SJSA1 (cell line): ENCODE measurements at regions not wholly inside any gene's neighbourhood (a gene's known extent, or its start where the extent isn't known, plus 50 kb on each side); places are given as distances from the start of the nearest gene placed in this dataset.
"Not testable (repeated sequence)": the region's sequence is repeated elsewhere in the genome, so short reads cannot be mapped to it uniquely, and the experiment has no call there.

Experiments used
- DNase-seq, 2 experiments: peaks; one replicate each; pipeline ENCODE4 v3.0.0-alpha.2; 2015 to 2020; ENCODE audit warnings: low spot score in 2 of 2, low read depth in 1 of 2
- H3K27ac ChIP-seq: fragments of 250-450 bp; sonication (Bioruptor Pico); 2 replicates; pipeline ENCODE4 v1.5.1; 2020; ENCODE audit warnings: mild to moderate bottlenecking, moderate library complexity
- H3K27me3 ChIP-seq: fragments of 250-450 bp; sonication (Bioruptor Pico); replicated peaks from 2 replicates; pipeline ENCODE4 v1.5.1; 2020; ENCODE audit warnings: mild to moderate bottlenecking, moderate library complexity
- H3K36me3 ChIP-seq: fragments of 250-450 bp; sonication (Bioruptor Pico); 2 replicates; pipeline ENCODE4 v1.5.1; 2020; ENCODE audit warnings: mild to moderate bottlenecking
- H3K4me1 ChIP-seq: fragments of 250-450 bp; sonication (Bioruptor Pico); replicated peaks from 2 replicates; pipeline ENCODE4 v1.6.1; 2021; ENCODE audit warnings: mild to moderate bottlenecking
- H3K4me3 ChIP-seq: fragments of 250-450 bp; sonication (Bioruptor Pico); 2 replicates; pipeline ENCODE4 v1.5.1; 2020; ENCODE audit warnings: mild to moderate bottlenecking
- H3K9me3 ChIP-seq: fragments of 250-450 bp; sonication (Bioruptor Pico); replicated peaks from 2 replicates; pipeline ENCODE4 v1.5.1; 2020; ENCODE audit warnings: mild to moderate bottlenecking

DNA sequence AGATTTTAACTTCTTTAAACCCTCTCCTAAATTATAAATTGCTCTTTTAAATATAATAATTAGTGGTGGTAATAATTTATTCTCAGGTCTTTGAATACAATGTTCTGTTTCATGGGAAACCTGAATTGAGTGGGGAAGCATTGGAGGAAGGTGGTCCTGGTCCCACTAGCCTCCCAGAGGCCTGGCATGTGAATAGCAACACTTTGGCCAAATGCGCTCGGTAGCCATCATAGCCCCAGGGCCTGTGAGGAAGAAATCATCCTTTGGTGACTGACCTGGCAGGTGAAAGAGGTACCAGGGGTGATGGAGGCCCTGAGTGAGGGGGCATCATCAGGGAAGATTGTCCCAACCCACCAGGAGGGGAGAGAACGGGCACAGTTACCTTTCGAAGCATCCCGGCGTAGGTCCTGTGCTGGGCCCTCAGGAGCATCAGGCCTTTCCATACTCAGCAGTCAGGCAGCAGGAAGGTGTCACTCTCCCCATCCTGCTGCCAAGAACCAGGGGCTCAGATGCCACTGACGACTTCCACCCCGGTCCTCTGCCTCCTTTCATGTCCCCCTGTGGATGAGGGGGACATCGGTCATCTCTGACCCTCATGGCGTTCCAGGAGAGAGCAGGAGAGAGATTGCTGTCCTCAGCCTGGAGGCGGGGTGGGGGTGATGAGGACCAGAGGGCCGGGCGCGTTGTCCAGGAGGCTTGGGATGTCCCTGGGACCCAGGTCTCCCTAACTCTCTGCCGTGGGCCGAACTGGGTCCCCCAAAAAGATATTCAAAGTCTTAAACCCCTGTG is 78.6 kb upstream of the HPCAL1 start:
- peaks cover 4% of the 10 kb centered on the region; the same call in 1 of the 2 replicates for H3K4me1 ChIP-seq
- H3K27ac ChIP-seq, result no peak overlapping the region
- no peaks in the 10 kb centered on the region for H3K36me3 ChIP-seq
- H3K9me3 ChIP-seq, result no peaks in the 10 kb centered on the region
- H3K27me3 ChIP-seq, result no peaks in the 10 kb centered on the region
- no peak overlapping the region for H3K4me3 ChIP-seq
- no peak for DNase-seq

DNA sequence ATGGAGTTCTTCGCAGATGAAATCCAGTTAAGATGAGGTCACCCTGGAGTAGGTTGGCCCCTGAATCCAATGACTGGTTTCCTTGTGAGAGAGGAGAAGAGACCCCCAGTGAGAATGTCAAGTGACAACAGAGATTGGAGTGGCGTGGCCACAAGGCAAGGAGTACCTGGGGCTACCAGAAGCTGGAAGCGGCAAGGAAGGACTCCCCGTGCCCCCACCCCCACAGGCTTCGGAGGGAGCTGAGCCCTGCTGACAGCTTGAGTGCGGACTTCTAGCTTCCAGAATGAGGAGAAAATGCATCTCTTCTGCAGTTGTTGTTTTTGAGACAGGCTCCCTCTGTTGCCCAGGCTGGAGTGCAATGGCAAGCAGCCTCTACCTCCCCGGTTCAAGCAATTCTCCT is 78.0 kb upstream of the HPCAL1 start:
- Histone ChIP-seq H3K27me3 (no peaks in the 10 kb centered on the region), H3K9me3 (no peaks in the 10 kb centered on the region), H3K36me3 (no peaks in the 10 kb centered on the region), H3K4me1 (peaks cover 4% of the 10 kb centered on the region; the same call in 1 of the 2 replicates), H3K27ac (no peak overlapping the region), H3K4me3 (no peak overlapping the region)
- DNase-seq, result no peak

DNA sequence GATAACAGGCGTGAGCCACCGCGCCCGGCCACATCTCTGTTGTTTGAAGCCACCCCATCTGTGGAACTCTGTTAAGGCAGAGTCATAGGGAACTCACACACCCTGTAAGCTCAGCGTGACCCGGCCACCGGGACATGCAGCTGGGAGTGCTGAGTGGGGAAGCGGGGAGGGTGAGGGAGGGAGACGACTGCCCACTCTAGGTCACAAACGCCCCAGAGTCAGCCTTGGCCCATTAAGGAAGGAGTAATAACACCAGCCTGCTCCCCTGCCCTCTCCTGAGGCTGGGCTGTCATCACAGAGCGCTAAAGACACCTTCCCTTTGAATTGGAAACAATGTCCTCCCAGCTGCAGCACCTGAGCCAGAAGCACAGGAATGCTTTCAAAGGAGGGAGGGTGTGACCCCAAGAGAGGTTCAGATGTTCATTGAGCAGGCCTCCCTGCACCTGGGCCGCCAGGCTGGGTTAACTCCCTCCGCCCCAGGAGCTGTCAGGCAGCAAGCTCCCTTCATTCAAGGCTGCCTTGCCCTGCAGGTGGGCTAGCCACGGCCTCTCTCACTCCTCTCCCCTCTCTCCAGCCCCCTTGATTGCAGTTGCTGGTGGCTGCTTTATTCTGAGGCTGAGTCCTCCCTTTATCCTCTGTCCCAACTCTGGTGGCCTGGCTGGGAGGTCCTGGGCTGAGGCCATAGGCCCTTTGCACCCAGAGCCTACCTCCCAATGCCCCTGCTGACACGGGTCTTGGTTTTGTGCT is 77.2 kb upstream of the HPCAL1 start:
- Histone ChIP-seq H3K36me3 (no peaks in the 10 kb centered on the region), H3K27ac (no peak overlapping the region), H3K9me3 (no peaks in the 10 kb centered on the region), H3K27me3 (no peaks in the 10 kb centered on the region), H3K4me1 (peaks cover 4% of the 10 kb centered on the region; the same call in 1 of the 2 replicates), H3K4me3 (no peak overlapping the region)
- no peak for DNase-seq

DNA sequence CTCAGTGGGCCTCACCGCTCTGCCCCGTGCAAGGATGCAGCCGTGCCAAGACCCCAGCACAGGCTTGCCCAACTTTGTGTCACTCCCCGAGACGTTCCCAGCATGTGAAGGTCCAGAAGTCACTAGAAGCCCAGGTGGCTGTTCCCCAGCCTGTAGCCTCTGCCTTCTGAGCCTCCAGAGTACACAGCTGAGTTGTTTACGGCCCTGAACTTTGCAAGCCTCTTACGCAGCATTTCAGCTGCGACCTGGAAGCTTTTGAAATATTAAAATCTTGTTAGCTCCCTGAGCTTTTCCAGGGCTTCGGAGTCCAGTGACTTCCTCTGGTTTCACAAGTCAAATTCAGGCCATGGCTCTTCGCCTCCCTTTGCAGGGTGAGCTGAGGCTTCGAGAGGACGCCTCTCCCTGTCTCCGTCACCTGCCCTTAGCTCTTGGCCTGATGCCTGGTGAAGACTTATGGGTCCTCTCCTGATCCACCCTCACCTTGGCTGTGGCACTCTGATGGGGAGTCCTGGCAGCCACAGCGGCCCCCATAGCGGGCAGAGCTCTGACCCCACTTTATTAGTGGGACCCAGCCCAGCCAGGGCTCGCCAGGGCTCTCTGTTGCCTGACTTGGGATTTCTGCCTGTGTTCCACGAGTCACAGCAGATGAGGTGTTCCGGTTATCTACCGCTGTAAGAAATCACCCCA is 76.5 kb upstream of the HPCAL1 start:
- no peaks in the 10 kb centered on the region for H3K9me3 ChIP-seq
- DNase-seq, result no peak
- no peaks in the 10 kb centered on the region for H3K27me3 ChIP-seq
- no peaks in the 10 kb centered on the region for H3K36me3 ChIP-seq
- peaks cover 2% of the 10 kb centered on the region; the same call in 1 of the 2 replicates for H3K4me1 ChIP-seq
- no peak overlapping the region for H3K4me3 ChIP-seq
- no peak overlapping the region for H3K27ac ChIP-seq

DNA sequence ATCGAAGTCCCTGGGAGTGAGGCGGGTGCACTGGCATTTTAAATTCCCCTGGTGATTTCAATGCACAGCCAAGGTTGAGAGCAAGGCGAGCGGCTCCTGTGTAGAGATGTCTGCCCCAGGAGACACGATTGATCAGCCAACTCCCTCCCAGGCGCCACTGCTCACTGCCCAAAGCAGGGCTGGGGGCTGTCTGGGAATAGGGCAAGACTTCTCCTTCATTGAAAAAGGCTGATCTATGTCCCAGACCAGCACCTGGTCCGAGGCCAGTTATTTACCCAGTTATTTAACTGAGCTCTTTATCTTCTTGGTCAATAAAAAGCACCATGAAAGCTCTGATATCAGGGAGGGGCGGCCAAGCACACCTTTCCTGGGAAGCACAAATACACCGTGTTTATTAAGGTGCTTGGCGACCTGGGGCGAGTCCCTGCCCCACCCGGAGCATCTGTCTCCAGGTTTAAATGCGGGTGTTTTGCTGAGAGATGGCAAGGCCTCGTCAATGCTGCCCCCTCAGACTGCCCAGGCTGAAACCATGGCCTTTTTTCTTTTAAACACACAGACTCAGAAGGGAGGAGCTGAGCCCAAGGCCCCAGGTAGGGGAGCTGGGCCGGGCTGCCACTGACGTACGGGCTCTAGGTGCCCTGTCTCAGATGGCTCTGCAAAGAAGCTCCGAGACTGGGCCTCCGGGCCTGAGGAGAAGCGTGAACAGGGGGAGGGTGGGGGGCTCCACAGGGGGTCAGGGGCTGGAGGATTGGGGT is 73.9 kb upstream of the HPCAL1 start:
- Histone ChIP-seq H3K4me1 (no peaks in the 10 kb centered on the region), H3K27me3 (no peaks in the 10 kb centered on the region), H3K9me3 (no peaks in the 10 kb centered on the region), H3K36me3 (no peaks in the 10 kb centered on the region), H3K4me3 (no peak overlapping the region), H3K27ac (no peak overlapping the region)
- no peak for DNase-seq

DNA sequence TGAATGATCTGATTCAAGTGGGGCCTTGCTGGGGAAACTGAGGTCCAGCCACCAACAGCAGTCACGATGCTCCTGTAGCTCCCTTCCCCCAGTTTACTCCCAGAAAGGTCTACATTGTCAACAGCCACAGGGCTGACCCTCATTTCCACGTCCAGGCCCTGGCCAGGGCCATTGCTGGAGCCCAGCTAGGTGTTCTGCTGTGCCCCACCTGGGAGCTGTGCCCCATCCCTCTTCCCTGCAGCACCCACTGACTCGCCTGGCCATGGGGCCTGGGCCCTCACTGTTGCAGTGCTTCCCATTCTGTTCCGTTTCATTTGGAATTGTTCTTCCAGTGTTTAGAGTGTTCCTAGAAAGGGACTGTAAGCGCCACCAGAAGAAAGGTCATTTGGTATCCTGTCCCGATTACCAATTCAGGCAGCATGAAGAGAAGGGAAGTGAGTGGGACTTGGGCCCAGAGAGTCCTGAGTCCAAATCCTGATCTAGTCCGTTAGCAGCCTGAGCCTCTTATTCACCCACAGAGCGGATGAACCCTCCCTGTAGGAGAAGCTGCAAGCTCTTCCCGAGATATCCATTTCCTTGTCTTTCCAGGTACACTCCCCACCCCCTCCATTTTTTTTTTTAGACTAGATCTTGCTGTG is 73.1 kb upstream of the HPCAL1 start:
- H3K9me3 ChIP-seq, result no peaks in the 10 kb centered on the region
- H3K4me1 ChIP-seq, result no peaks in the 10 kb centered on the region
- H3K27me3 ChIP-seq, result no peaks in the 10 kb centered on the region
- no peak overlapping the region for H3K27ac ChIP-seq
- H3K36me3 ChIP-seq, result no peaks in the 10 kb centered on the region
- no peak for DNase-seq
- H3K4me3 ChIP-seq, result no peak overlapping the region

DNA sequence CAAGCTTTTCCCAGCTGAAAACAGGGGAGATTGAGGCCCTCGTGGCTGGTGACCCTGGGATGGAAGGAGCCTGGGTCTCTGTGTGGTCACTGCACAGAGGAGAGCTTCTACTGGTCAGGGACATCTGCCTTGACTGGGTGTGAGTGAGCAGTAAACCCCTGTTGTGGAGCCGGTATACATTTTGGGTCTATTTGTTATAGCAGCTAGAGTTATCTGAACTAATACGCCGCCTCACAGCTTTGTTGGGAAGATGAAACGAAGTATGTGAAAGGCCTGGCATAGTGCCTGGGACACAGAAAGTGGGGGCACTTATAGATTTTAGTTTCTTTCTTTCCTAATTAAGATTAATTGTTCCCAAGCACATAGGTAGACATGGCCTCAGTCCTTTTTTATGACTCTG is 72.2 kb upstream of the HPCAL1 start:
- H3K36me3 ChIP-seq, result no peaks in the 10 kb centered on the region
- no peak overlapping the region for H3K27ac ChIP-seq
- no peaks in the 10 kb centered on the region for H3K27me3 ChIP-seq
- H3K4me1 ChIP-seq, result no peaks in the 10 kb centered on the region
- no peak for DNase-seq
- no peaks in the 10 kb centered on the region for H3K9me3 ChIP-seq
- H3K4me3 ChIP-seq, result no peak overlapping the region

DNA sequence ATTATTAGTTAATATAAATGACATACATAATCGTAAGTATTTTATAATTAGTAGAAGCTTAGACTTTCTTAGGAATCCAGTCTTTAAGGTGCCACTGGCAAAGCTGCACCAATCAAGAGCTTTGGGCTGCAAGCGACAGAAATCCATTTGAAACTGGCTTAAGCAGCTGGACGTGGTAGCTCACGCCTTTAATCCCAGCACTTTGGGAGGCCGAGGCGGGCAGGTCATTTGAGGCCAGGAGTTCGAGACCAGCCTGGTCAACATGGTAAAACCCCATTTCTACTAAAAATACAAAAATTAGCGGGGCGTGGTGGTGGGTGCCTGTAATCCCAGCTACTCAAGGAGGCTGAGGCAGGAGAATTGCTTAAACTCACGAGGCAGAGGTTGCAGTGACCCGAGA is 71.8 kb upstream of the HPCAL1 start:
- H3K9me3 ChIP-seq, H3K36me3 ChIP-seq, H3K4me3 ChIP-seq, H3K27ac ChIP-seq, H3K4me1 ChIP-seq, DNase-seq, H3K27me3 ChIP-seq: not testable (repeated sequence)

DNA sequence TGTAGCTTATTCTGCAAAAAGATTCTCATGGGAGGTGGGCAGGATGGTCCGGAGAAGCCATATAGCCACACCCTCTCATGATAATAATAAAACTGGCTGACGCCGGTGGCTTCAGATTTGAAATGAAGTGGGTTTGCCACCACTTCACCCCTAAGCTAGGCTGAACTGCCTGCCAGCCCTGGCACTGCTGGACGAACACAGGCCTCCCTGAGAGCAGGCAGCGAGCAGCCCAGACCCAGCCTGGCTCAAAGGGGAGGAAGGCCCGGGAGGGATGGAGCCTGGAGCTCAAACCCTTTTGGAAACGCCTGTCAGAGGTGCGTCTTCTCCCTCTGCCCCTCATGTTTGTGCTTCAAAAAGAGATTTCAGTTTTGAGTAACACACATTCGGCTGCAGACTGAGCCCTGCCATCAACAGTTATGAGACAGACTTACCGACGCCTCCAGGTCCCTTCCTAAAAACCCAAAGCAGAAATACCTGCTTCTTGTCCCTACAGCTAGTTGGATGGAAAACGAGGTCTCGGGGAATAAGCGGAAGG is 71.1 kb upstream of the HPCAL1 start:
- no peak for DNase-seq
- no peak overlapping the region for H3K27ac ChIP-seq
- H3K36me3 ChIP-seq, result no peaks in the 10 kb centered on the region
- no peaks in the 10 kb centered on the region for H3K27me3 ChIP-seq
- H3K9me3 ChIP-seq, result no peaks in the 10 kb centered on the region
- H3K4me3 ChIP-seq, result no peak overlapping the region
- H3K4me1 ChIP-seq, result no peaks in the 10 kb centered on the region

DNA sequence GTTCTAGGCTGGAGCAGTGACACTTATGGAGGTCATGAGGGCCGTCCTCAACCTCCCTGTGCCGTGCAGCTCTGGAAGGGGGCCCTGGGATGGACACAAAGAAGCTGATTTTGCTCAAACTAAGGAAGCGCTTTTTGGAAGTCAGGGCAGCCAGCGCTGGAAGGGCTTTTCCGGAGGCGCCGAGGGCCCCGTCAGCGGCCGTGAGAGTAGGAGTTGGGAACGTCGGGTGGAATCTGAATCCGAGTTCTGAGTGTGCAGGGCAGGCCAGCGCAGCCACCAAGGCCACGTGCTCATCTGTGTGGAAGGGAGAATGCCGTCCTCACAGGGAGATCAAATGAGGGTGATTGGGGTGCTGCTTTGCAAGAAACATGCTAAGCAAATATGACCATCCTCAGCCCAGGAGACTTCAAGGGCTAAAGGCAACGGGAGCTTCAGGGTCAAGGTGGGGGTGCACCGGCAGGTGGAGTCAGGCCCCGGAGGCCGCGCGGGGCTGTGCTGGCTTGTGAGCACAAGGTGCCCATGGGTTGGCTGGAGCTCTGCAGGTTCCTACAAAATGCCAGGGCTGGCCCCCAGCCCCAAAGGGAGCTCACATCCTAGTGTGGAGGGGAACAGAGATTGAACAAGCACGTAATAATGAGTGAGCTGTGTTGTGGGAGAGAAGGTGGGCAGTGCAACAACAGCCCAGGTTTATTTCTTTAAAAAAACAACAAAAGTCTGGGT is 70.4 kb upstream of the HPCAL1 start:
- no peaks in the 10 kb centered on the region for H3K4me1 ChIP-seq
- H3K27me3 ChIP-seq, result no peaks in the 10 kb centered on the region
- H3K27ac ChIP-seq, result no peak overlapping the region
- no peak for DNase-seq
- no peaks in the 10 kb centered on the region for H3K36me3 ChIP-seq
- no peak overlapping the region for H3K4me3 ChIP-seq
- H3K9me3 ChIP-seq, result no peaks in the 10 kb centered on the region

DNA sequence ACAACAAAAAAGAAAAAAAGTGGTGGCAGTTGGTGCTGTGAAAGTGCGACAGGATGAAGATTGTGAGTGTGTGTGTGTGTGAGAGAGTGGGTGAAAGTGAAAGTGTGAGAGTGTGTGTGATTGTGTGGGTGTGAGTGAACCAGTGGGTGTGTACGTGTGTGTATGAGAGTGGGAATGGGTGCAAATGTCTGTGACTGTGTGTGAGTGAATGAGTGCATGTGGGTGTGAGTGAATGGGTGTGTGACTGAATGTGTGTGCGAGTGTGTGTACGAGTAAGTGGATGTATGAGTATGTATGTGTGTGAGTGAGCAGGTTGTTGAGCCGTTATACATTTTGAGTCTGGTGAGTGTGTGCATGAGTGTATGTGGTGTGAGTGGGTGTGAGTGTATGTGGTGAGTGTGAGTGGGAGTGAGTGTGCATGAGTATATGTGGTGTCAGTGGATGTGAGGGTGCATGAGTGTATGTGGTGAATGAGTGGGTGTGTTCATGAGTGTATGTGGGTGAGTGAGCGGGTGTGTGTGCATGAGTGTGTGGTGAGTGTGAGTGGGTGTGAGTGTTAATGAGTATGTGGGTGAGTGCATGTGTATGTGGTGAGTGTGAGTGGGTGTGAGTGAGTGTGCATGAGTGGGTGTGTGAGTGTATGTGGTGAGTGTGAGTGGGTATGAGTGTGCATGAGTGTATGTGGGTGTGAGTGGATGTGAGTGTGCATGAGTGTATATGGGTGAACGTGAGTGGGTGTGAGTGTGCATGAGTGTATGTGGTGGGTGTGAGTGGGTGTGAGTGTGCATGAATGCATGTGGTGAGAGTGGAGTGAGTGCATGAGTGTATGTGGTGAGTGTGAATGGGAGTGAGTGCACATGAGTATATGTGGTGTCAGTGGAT is 69.3 kb upstream of the HPCAL1 start:
- H3K27me3 ChIP-seq, result no peaks in the 10 kb centered on the region
- no peaks in the 10 kb centered on the region for H3K36me3 ChIP-seq
- DNase-seq, result no peak
- no peak overlapping the region for H3K4me3 ChIP-seq
- no peaks in the 10 kb centered on the region for H3K4me1 ChIP-seq
- H3K9me3 ChIP-seq, result no peaks in the 10 kb centered on the region
- no peak overlapping the region for H3K27ac ChIP-seq

DNA sequence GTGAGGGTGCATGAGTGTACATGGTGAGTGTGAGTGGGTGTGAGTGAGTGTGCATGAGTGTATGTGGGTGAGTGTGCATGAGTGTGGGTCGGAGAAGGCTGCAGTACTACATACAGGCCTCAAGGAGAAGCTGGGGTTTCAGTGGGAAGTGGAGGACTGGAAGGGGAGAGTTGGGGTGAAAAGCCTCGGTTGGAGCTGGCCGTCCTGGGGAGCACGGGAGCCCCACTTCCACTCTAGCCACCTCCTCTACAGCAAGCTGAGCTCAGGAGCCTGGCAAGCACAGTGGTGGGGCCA is 68.7 kb upstream of the HPCAL1 start:
- Histone ChIP-seq H3K27me3 (no peaks in the 10 kb centered on the region), H3K9me3 (no peaks in the 10 kb centered on the region)

More for the DNA sequence above, 68.7 kb upstream of the HPCAL1 start:
- DNase-seq, result no peak
- H3K4me3 ChIP-seq, result no peak overlapping the region
- H3K36me3 ChIP-seq, result no peaks in the 10 kb centered on the region
- no peaks in the 10 kb centered on the region for H3K4me1 ChIP-seq
- no peak overlapping the region for H3K27ac ChIP-seq
